GM12865 (cell line): ENCODE measurements at regions not wholly inside any gene's neighbourhood (a gene's known extent, or its start where the extent isn't known, plus 50 kb on each side); places are given as distances from the start of the nearest gene placed in this dataset.

Source experiments
- DNase-seq: peaks from one replicate; pipeline ENCODE4 v3.0.0; 2010; ENCODE audit warnings: low read depth
- H3K4me3 ChIP-seq: 2 replicates; pipeline ENCODE4 v1.5.1; 2011; ENCODE audit warnings: mild to moderate bottlenecking, low read depth, low read length, control low read depth
- CTCF ChIP-seq: IDR thresholded peaks from 2 replicates; pipeline ENCODE4 v1.5.1; 2011; ENCODE audit warnings: low read length, control low read depth, low read depth, inconsistent platforms; ENCODE audit not compliant: insufficient read depth; ENCODE audit errors: missing control alignments

- no peak for TF ChIP-seq CTCF
- H3K4me3 ChIP-seq = no peak overlapping the region
- DNase-seq = no peak
These were observed 64.8 kb upstream of the MAL start for GRCh38 chr2:94960751-94961150.

DNA sequence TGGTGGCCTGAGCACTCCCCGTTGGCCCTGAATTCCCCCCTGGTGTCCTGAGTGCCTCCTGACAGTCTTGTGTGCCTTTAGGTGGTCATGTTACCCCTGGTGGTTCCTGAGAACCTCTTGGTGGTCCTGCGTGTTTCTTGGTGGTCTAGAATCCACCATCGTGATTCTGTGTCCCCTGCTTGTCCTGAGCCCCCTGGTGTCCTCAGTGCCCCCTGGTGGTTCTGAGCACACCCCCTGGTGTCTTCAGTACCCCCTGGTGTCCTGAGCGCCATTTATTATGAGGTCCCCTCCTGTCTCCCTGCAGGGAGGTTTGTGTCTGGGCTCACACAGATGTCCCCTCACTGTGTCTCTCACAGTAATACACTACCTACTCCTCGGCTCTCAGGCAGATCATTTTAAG is 61.3 kb upstream of the MAL start:
- no peak overlapping the region for H3K4me3 ChIP-seq
- no peak for TF ChIP-seq CTCF
- DNase-seq = no peak

DNA sequence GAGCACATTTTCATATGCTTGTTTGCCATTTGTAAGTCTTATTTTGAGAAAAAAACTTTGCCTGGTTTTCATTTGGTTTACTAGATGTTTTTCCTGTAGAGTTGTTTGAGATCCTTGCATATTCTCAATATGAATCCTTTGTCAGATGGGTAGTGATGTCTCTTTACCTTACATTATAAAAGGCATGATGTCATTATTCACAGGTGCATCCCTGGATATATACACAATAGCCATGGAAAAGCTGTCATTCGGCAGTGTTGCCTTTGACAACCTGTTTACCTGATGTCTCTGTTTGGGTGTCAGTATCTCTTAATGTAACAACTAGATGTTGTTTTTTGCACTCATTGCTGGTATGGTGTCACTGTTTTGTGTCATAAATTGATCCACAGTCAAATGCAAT is 58.8 kb upstream of the MAL start:
- no peak for DNase-seq
- no peak overlapping the region for H3K4me3 ChIP-seq
- TF ChIP-seq CTCF = no peak

DNA sequence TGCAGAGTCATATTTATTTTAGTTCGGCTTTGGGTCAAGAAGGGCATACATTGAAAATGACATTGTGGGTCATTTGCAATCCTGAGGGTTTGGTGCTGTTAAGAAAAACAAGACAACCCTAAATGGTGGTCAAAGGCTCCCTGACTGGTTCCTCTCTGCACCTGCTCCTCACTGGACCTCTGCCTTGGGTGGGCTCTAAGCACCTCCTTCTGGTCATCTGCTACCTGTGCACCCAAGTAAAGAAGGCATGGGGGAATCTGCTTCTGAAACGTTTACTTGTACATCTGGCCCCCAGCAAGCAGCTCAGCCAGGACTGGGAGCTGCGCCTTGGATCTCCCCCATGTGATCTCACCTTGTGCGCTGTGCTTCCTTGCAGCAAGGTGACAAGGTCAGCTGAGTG is 55.2 kb upstream of the MAL start:
- TF ChIP-seq CTCF = no peak
- no peak for DNase-seq

More for the DNA sequence above, 55.2 kb upstream of the MAL start:
- H3K4me3 ChIP-seq = no peak overlapping the region
